HFFc6 (cell line): ENCODE measurements at regions not wholly inside any gene's neighbourhood (a gene's known extent, or its start where the extent isn't known, plus 50 kb on each side); places are given as distances from the start of the nearest gene placed in this dataset.

Experiments
- DNase-seq: peaks from one replicate; pipeline ENCODE4 v3.0.0-alpha.2; 2018
- H3K27ac Mint-ChIP-seq: 2 replicates; pipeline ENCODE4 v1.8.0; 2020; ENCODE audit warnings: mild to moderate bottlenecking, mixed read lengths
- H3K27me3 Mint-ChIP-seq: 2 replicates; pipeline ENCODE4 v1.8.0; 2021; ENCODE audit warnings: mild to moderate bottlenecking, moderate library complexity, mixed read lengths; ENCODE audit not compliant: insufficient read depth
- H3K36me3 Mint-ChIP-seq: 2 replicates; pipeline ENCODE4 v1.8.0; 2021; ENCODE audit warnings: low read depth, mixed read lengths
- H3K4me1 Mint-ChIP-seq: 2 replicates; pipeline ENCODE4 v1.8.0; 2020; ENCODE audit warnings: low read depth, mixed read lengths
- H3K4me3 Mint-ChIP-seq: 2 replicates; pipeline ENCODE4 v1.8.0; 2020; ENCODE audit warnings: mild to moderate bottlenecking, moderate library complexity, mixed read lengths
- H3K9me3 Mint-ChIP-seq: 2 replicates; pipeline ENCODE4 v1.8.0; 2020; ENCODE audit warnings: mild to moderate bottlenecking, mixed read lengths
- CTCF ChIP-seq: fragments of 200-600 bp; sonication (generic); IDR thresholded peaks from 2 replicates; pipeline ENCODE4 v1.5.0; 2021; ENCODE audit warnings: antibody characterized with exemption, mild to moderate bottlenecking

- Mint-ChIP-seq H3K27me3 (no peaks in the 10 kb centered on the region), H3K4me3 (no peak overlapping the region), H3K4me1 (no peaks in the 10 kb centered on the region), H3K36me3 (no peaks in the 10 kb centered on the region), H3K9me3 (peaks cover 28% of the 10 kb centered on the region), H3K27ac (no peak overlapping the region)
- no peak for TF ChIP-seq CTCF
- DNase-seq: no peak
Observed at GRCh38 chr3:18745472-18745871, 320.3 kb upstream of the SATB1 start.

GRCh38 chr3:18744472-18744871 is 319.3 kb upstream of the SATB1 start:
- no peak overlapping the region for H3K4me3 Mint-ChIP-seq
- H3K9me3 Mint-ChIP-seq: peaks cover 22% of the 10 kb centered on the region
- TF ChIP-seq CTCF: no peak
- no peak overlapping the region for H3K27ac Mint-ChIP-seq
- H3K27me3 Mint-ChIP-seq: no peaks in the 10 kb centered on the region
- H3K4me1 Mint-ChIP-seq: no peaks in the 10 kb centered on the region
- no peaks in the 10 kb centered on the region for H3K36me3 Mint-ChIP-seq
- no peak for DNase-seq

- Mint-ChIP-seq H3K4me3 (no peak overlapping the region), H3K36me3 (no peaks in the 10 kb centered on the region), H3K27ac (no peak overlapping the region), H3K9me3 (peaks cover 21% of the 10 kb centered on the region), H3K27me3 (no peaks in the 10 kb centered on the region), H3K4me1 (no peaks in the 10 kb centered on the region)
- TF ChIP-seq CTCF: no peak
- no peak for DNase-seq
Observed at GRCh38 chr3:18743761-18744160, 318.6 kb upstream of the SATB1 start.

GRCh38 chr3:18740631-18741583 is 315.8 kb upstream of the SATB1 start:
- peaks cover 12% of the 10 kb centered on the region for H3K9me3 Mint-ChIP-seq
- H3K4me3 Mint-ChIP-seq: no peak overlapping the region
- no peak for TF ChIP-seq CTCF
- no peaks in the 10 kb centered on the region for H3K4me1 Mint-ChIP-seq
- no peak for DNase-seq
- no peak overlapping the region for H3K27ac Mint-ChIP-seq
- no peaks in the 10 kb centered on the region for H3K27me3 Mint-ChIP-seq
- no peaks in the 10 kb centered on the region for H3K36me3 Mint-ChIP-seq

GRCh38 chr3:18739099-18739433 is 313.9 kb upstream of the SATB1 start:
- H3K36me3 Mint-ChIP-seq: no peaks in the 10 kb centered on the region
- TF ChIP-seq CTCF: no peak
- DNase-seq: no peak
- no peak overlapping the region for H3K4me3 Mint-ChIP-seq
- no peaks in the 10 kb centered on the region for H3K27me3 Mint-ChIP-seq
- H3K9me3 Mint-ChIP-seq: peaks cover 12% of the 10 kb centered on the region
- no peak overlapping the region for H3K27ac Mint-ChIP-seq
- no peaks in the 10 kb centered on the region for H3K4me1 Mint-ChIP-seq
